ENCODE measurements at regions not wholly inside any gene's neighbourhood (a gene's known extent, or its start where the extent isn't known, plus 50 kb on each side); places are given as distances from the start of the nearest gene placed in this dataset.
A peak's percentile ranks its signal among the peaks of the same experiment; 100 is the strongest.
"Not testable (repeated sequence)": the region's sequence is repeated elsewhere in the genome, so short reads cannot be mapped to it uniquely, and the experiment has no call there.

GRCh38 chr12:90729736-90730135, 225.2 kb downstream of the CCER1 start:
- no peak for DNase-seq (ENCODE audit: low read depth)
- TF ChIP-seq CTCF (conservative IDR thresholded peaks at IDR 0.05; ENCODE audit: low read depth, low read length), result no peak
- H3K4me3 ChIP-seq (ENCODE audit: low read depth, low read length), result no peak overlapping the region

GRCh38 chr12:90712671-90713070, 242.3 kb downstream of the CCER1 start:
- no peak overlapping the region for H3K4me3 ChIP-seq (ENCODE audit: low read depth, low read length)
- peak; percentile 23 for DNase-seq (ENCODE audit: low read depth)
- TF ChIP-seq CTCF (conservative IDR thresholded peaks at IDR 0.05; ENCODE audit: low read depth, low read length), result no peak

GRCh38 chr12:90710711-90711110, 244.3 kb downstream of the CCER1 start:
- DNase-seq (ENCODE audit: low read depth), result peak; percentile 37
- no peak overlapping the region for H3K4me3 ChIP-seq (ENCODE audit: low read depth, low read length)
- no peak for TF ChIP-seq CTCF (conservative IDR thresholded peaks at IDR 0.05; ENCODE audit: low read depth, low read length)

- H3K4me3 ChIP-seq (ENCODE audit: low read depth, low read length), result no peak overlapping the region
- DNase-seq (ENCODE audit: low read depth), result no peak
- TF ChIP-seq CTCF (conservative IDR thresholded peaks at IDR 0.05; ENCODE audit: low read depth, low read length), result no peak
These were observed 248.9 kb downstream of the CCER1 start for GRCh38 chr12:90706036-90706435.

GRCh38 chr12:90695415-90695814, 259.6 kb downstream of the CCER1 start:
- no peak for TF ChIP-seq CTCF (conservative IDR thresholded peaks at IDR 0.05; ENCODE audit: low read depth, low read length)
- no peak overlapping the region for H3K4me3 ChIP-seq (ENCODE audit: low read depth, low read length)
- DNase-seq (ENCODE audit: low read depth), result no peak

- no peak for TF ChIP-seq CTCF (conservative IDR thresholded peaks at IDR 0.05; ENCODE audit: low read depth, low read length)
- DNase-seq (ENCODE audit: low read depth), result no peak
- H3K4me3 ChIP-seq (ENCODE audit: low read depth, low read length), result no peak overlapping the region
These were observed 264.9 kb downstream of the CCER1 start for GRCh38 chr12:90690120-90690519.

GRCh38 chr12:90687682-90688081, 267.3 kb downstream of the CCER1 start:
- not testable (repeated sequence) for H3K4me3 ChIP-seq (ENCODE audit: low read depth, low read length); DNase-seq (ENCODE audit: low read depth)

GRCh38 chr12:90683871-90684270, 271.1 kb downstream of the CCER1 start:
- no peak overlapping the region for H3K4me3 ChIP-seq (ENCODE audit: low read depth, low read length)
- no peak for DNase-seq (ENCODE audit: low read depth)
- no peak for TF ChIP-seq CTCF (conservative IDR thresholded peaks at IDR 0.05; ENCODE audit: low read depth, low read length)

All from epithelial cell of proximal tubule (primary cell).